ENCODE measurements at regions not wholly inside any gene's neighbourhood (a gene's known extent, or its start where the extent isn't known, plus 50 kb on each side); places are given as distances from the start of the nearest gene placed in this dataset.

GRCh38 chr2:207265869-207266268 lies 100.1 kb upstream of the KLF7 start:
- H3K4me2 ChIP-seq (ENCODE audit: low read length): no peak overlapping the region
- H3K9me2 ChIP-seq (ENCODE audit: insufficient read depth): no peaks in the 10 kb centered on the region
- no peaks in the 10 kb centered on the region for H3K36me3 ChIP-seq (ENCODE audit: control insufficient read depth in 1 of 2, insufficient read depth in 2 of 2, low read length in 2 of 2)
- H3K27me3 ChIP-seq (ENCODE audit: insufficient read depth, low read length): no peaks in the 10 kb centered on the region
- intact Hi-C loops (cut with micrococcal nuclease): no loop called here
- H3K4me3 ChIP-seq (replicated peaks in 1 of 2; ENCODE audit: low read depth in 1 of 2, low read length in 2 of 2): no peak overlapping the region
- ChIA-PET POLR2A (no interaction called here), CTCF (no interaction called here), RAD21 (ENCODE audit: low non-redundant PET in 1 of 2, low total read pairs in 2 of 2, uncharacterized antibody in 2 of 2, unreplicated experiment in 2 of 2) (no interaction called here)
- H3K79me2 ChIP-seq (ENCODE audit: insufficient read depth, low read length): no peaks in the 10 kb centered on the region
- no peak for TF ChIP-seq ELF1 (IDR thresholded peaks at IDR 0.05; ENCODE audit: borderline replicate concordance, low read depth)
- TF ChIP-seq POLR2A (IDR thresholded peaks at IDR 0.05; ENCODE audit: borderline replicate concordance, extremely low read depth, insufficient read depth, insufficient read length): no peak
- TF ChIP-seq, protein P1, sequence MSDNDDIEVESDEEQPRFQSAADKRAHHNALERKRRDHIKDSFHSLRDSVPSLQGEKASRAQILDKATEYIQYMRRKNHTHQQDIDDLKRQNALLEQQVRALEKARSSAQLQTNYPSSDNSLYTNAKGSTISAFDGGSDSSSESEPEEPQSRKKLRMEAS (IDR thresholded peaks at IDR 0.05): no peak
- TF ChIP-seq ZFX (IDR thresholded peaks at IDR 0.05): no peak
- no peak for TF ChIP-seq ATF3 (IDR thresholded peaks at IDR 0.05)
- TF ChIP-seq CBX3 (IDR thresholded peaks at IDR 0.05; ENCODE audit: low read depth): no peak
- no peak for TF ChIP-seq ZNF274 (IDR thresholded peaks at IDR 0.05; ENCODE audit: low read depth, low read length)
- TF ChIP-seq SP1 (IDR thresholded peaks at IDR 0.05; ENCODE audit: low read depth): no peak
- no peak for TF ChIP-seq EZH2 (IDR thresholded peaks at IDR 0.05)
- TF ChIP-seq FOSL1 (IDR thresholded peaks at IDR 0.05; ENCODE audit: low read depth): no peak
- TF ChIP-seq REST (IDR thresholded peaks at IDR 0.05; ENCODE audit: low read depth): no peak
- no peak for TF ChIP-seq JUND (IDR thresholded peaks at IDR 0.05)
- ATAC-seq: no peak
- H2AFZ ChIP-seq (ENCODE audit: low read depth, low read length, poor library complexity, severe bottlenecking): no peak overlapping the region
- no peak overlapping the region for H3K9ac ChIP-seq (ENCODE audit: low read length)
- DNase-seq (ENCODE audit: low read depth, low spot score): no peak
- no peaks in the 10 kb centered on the region for H3K4me1 ChIP-seq (ENCODE audit: control insufficient read depth in 1 of 2, insufficient read depth in 2 of 2, low read length in 2 of 2)
- no peak overlapping the region for H3K27ac ChIP-seq (ENCODE audit: low read depth, low read length)
- BruUV-seq (replicated peaks): no TSS peak
- no peaks in the 10 kb centered on the region for H4K20me1 ChIP-seq (ENCODE audit: insufficient read depth)
- no peaks in the 10 kb centered on the region for H3K9me3 ChIP-seq (ENCODE audit: control insufficient read depth in 1 of 2, insufficient read depth in 1 of 2, low read depth in 1 of 2, low read length in 2 of 2)
